K562 (cell line): ENCODE measurements at regions not wholly inside any gene's neighbourhood (a gene's known extent, or its start where the extent isn't known, plus 50 kb on each side); places are given as distances from the start of the nearest gene placed in this dataset.

ENCODE experiments used
- ATAC-seq: fragments of 200-7000 bp; cut with Tn5 transposase; 3 replicates; pipeline ENCODE4 v1.9.1; 2020; ENCODE audit warnings: moderate library complexity
- BruUV-seq: library from RNA; stranded (reverse); fragments of 400-500 nt; replicated peaks from 2 replicates; lab custom pipeline; 2021; lab: Mats Ljungman, UMichigan
- CTCF ChIA-PET: fragments of 300-600 bp; formaldehyde crosslinking; extraction: SDS; loops from one replicate; lab custom pipeline; 2021; ENCODE audit warnings: low intra/inter-chr PET ratio; lab: Yijun Ruan, JAX
- POLR2A ChIA-PET: fragments of 300-600, 350-650 bp; sonication (Branson Sonifier 250); formaldehyde crosslinking; extraction: SDS; loops from one replicate; lab custom pipeline; 2021; ENCODE audit warnings: antibody characterized with exemption, inconsistent platforms; lab: Yijun Ruan, JAX
- DNase-seq, 4 experiments: peaks; one replicate each; pipeline versions ENCODE4 v3.0.0 to v3.0.0-alpha.2; 2011 to 2018; ENCODE audit warnings: low spot score in 3 of 4, mixed read lengths in 3 of 4; ENCODE audit errors: extremely low read depth in 1 of 4
- FAIRE-seq: peaks from 2 replicates; lab custom pipeline; 2011; peaks lifted over from hg19 to GRCh38; lab: Jason Lieb, UNC
- H2AFZ ChIP-seq: 2 replicates; pipeline ENCODE4 v1.6.0; 2011; ENCODE audit warnings: low read depth, low read length, control low read depth, inconsistent platforms
- H3K27ac ChIP-seq: fragments of 200-600 bp; 3 replicates; pipeline ENCODE4 v1.8.0; 2011; ENCODE audit warnings: low read depth, mild to moderate bottlenecking, control low read depth, inconsistent platforms, low read length, moderate library complexity, mixed read lengths; ENCODE audit errors: extremely low read depth
- H3K27me3 ChIP-seq, 2 experiments: fragments of 300-600 bp in 1 of 2; 2 replicates in 1 of 2; 3 replicates in 1 of 2; pipeline versions ENCODE4 v1.6.0 to v1.8.0; 2011; ENCODE audit warnings: inconsistent platforms in 2 of 2, low read length in 2 of 2, mild to moderate bottlenecking in 1 of 2, mixed read lengths in 1 of 2, moderate library complexity in 1 of 2; ENCODE audit not compliant: control insufficient read depth in 2 of 2, insufficient read depth in 2 of 2
- H3K36me3 ChIP-seq: fragments of 300-600 bp; 3 replicates; pipeline ENCODE4 v1.8.0; 2011; ENCODE audit warnings: mild to moderate bottlenecking, low read length, inconsistent platforms; ENCODE audit not compliant: control insufficient read depth, insufficient read depth
- H3K4me1 ChIP-seq, 2 experiments: fragments of 200-600 bp in 1 of 2; replicated peaks in 1 of 2; 2 replicates in 1 of 2; 3 replicates in 1 of 2; pipeline versions ENCODE4 v1.5.1 to v1.8.0; 2011; ENCODE audit warnings: inconsistent platforms in 2 of 2, low read length in 2 of 2, mild to moderate bottlenecking in 1 of 2, mixed read lengths in 1 of 2, moderate library complexity in 1 of 2; ENCODE audit not compliant: control insufficient read depth in 2 of 2, insufficient read depth in 2 of 2
- H3K4me2 ChIP-seq: 2 replicates; pipeline ENCODE4 v1.6.1; 2011; ENCODE audit warnings: low read length, control low read depth, inconsistent platforms, mixed read lengths; ENCODE audit not compliant: insufficient read depth
- H3K4me3 ChIP-seq: fragments of 200-600 bp; sonication (generic), shearing (Covaris generic); 2 replicates; pipeline ENCODE4 v1.5.1; 2016; ENCODE audit warnings: control low read depth, inconsistent platforms
- H3K79me2 ChIP-seq: fragments of 200-600 bp; 3 replicates; pipeline ENCODE4 v1.8.0; 2011; ENCODE audit warnings: low read length, inconsistent platforms; ENCODE audit not compliant: control insufficient read depth, insufficient read depth
- H3K9ac ChIP-seq, 2 experiments: 2 replicates each; pipeline versions ENCODE4 v1.6.0 to v1.6.1; 2011; ENCODE audit warnings: low read depth in 2 of 2, low read length in 2 of 2, control low read depth in 1 of 2, inconsistent platforms in 1 of 2, mild to moderate bottlenecking in 1 of 2, mixed read lengths in 1 of 2; ENCODE audit not compliant: insufficient read depth in 1 of 2
- H3K9me1 ChIP-seq: one replicate; pipeline ENCODE4 v1.6.0; 2011; ENCODE audit warnings: inconsistent platforms, mild to moderate bottlenecking, low read length, moderate library complexity; ENCODE audit not compliant: control insufficient read depth, insufficient read depth
- H3K9me3 ChIP-seq: replicated peaks from 2 replicates; pipeline ENCODE4 v1.5.1; 2011; ENCODE audit warnings: low read depth, low read length, inconsistent platforms; ENCODE audit not compliant: control insufficient read depth, insufficient read depth
- H4K20me1 ChIP-seq: replicated peaks from 2 replicates; pipeline ENCODE4 v1.6.1; 2011; ENCODE audit warnings: low read length, inconsistent platforms, mixed read lengths; ENCODE audit not compliant: control insufficient read depth, insufficient read depth
- MCM2 ChIP-seq: fragments of 450-650 bp; IDR thresholded peaks from 2 replicates; pipeline ENCODE4 v1.6.1; 2017; ENCODE audit warnings: low read depth, mild to moderate bottlenecking
- OTX1 ChIP-seq: fragments of 450-650 bp; formaldehyde crosslinking; IDR thresholded peaks from 2 replicates; pipeline ENCODE4 v1.4.0; 2022; ENCODE audit warnings: mild to moderate bottlenecking
- POLR2B ChIP-seq: fragments of 450-650 bp; IDR thresholded peaks from 2 replicates; pipeline ENCODE4 v1.6.1; 2018; ENCODE audit warnings: low read depth; ENCODE audit not compliant: partially characterized antibody
- RBM14 ChIP-seq: fragments of 200-400 bp; formaldehyde crosslinking; IDR thresholded peaks from 2 replicates; pipeline ENCODE4 v1.6.1; 2018; ENCODE audit warnings: low read depth, mild to moderate bottlenecking, low read length, moderate library complexity, borderline replicate concordance; ENCODE audit not compliant: insufficient read depth
- RFX5 ChIP-seq: IDR thresholded peaks from 2 replicates; pipeline ENCODE4 v1.6.1; 2011; ENCODE audit warnings: low read depth, mild to moderate bottlenecking, improper control_type of control experiment, low read length
- SPI1 ChIP-seq: IDR thresholded peaks from 2 replicates; pipeline ENCODE4 v1.6.1; 2011; ENCODE audit warnings: low read depth, low read length, control low read depth, borderline replicate concordance
- TBL1XR1 ChIP-seq, 2 experiments: IDR thresholded peaks; 2 replicates each; pipeline ENCODE4 v1.6.1; 2012; ENCODE audit warnings: improper control_type of control experiment in 2 of 2, low read length in 2 of 2, mild to moderate bottlenecking in 1 of 2
- TSC22D4 ChIP-seq: fragments of 450-650 bp; IDR thresholded peaks from 2 replicates; pipeline ENCODE4 v1.6.1; 2016; ENCODE audit warnings: missing genetic modification characterization, missing biosample characterization, control low read depth
- XRCC5 ChIP-seq: fragments of 200-400 bp; formaldehyde crosslinking; IDR thresholded peaks from 2 replicates; pipeline ENCODE4 v1.6.1; 2017; ENCODE audit warnings: low read depth, mild to moderate bottlenecking, low read length
- ZBTB8A ChIP-seq: fragments of 450-650 bp; IDR thresholded peaks from 2 replicates; pipeline ENCODE4 v1.6.1; 2018; ENCODE audit warnings: mild to moderate bottlenecking, moderate library complexity; ENCODE audit not compliant: partially characterized antibody
- ZNF143 ChIP-seq: sonication (generic); formaldehyde crosslinking; IDR thresholded peaks from 2 replicates; pipeline ENCODE4 v1.9.0; 2022; ENCODE audit warnings: mild to moderate bottlenecking, missing genetic modification reagents
- ZNF239 ChIP-seq: fragments of 250-450 bp; sonication (Bioruptor Pico); IDR thresholded peaks from 2 replicates; pipeline ENCODE4 v1.4.0; 2020; ENCODE audit warnings: mild to moderate bottlenecking
- ZNF384 ChIP-seq: IDR thresholded peaks from 2 replicates; pipeline ENCODE4 v1.6.1; 2012; ENCODE audit warnings: low read depth, low read length, improper control_type of control experiment
- ZNF583 ChIP-seq: fragments of 250-450 bp; sonication (Bioruptor Pico); IDR thresholded peaks from 2 replicates; pipeline ENCODE4 v1.4.0; 2020
- ZNF644 ChIP-seq: fragments of 200-800 bp; sonication (Bioruptor generic); IDR thresholded peaks from 2 replicates; pipeline ENCODE4 v1.6.1; 2016; ENCODE audit warnings: low read depth, missing genetic modification characterization, missing compliant biosample characterization
- ZSCAN32 ChIP-seq: fragments of 450-650 bp; formaldehyde crosslinking; IDR thresholded peaks from 2 replicates; pipeline ENCODE4 v1.4.0; 2020; ENCODE audit warnings: mild to moderate bottlenecking, moderate library complexity
- WGBS: fragments of 100-300 bp; shearing (Covaris generic); methylation state at CpG from one replicate; pipeline ENCODE4 v1.1.6; 2016; ENCODE audit warnings: low coverage, mixed read lengths; ENCODE audit not compliant: insufficient coverage; ENCODE audit errors: missing lambda C conversion rate; 5-methylcytosine and 5-hydroxymethylcytosine counted together
- in situ Hi-C: fragments of 300-500 bp; cut with MboI; formaldehyde crosslinking; loops from 4 replicates; pipeline ENCODE4 v1.15.0; 2018; ENCODE audit warnings: inconsistent platforms, mixed read lengths
- intact Hi-C: fragments of 100-400 bp; cut with micrococcal nuclease; formaldehyde crosslinking; loops from 2 replicates; pipeline ENCODE4 v1.14.2; 2022
- TF ChIP-seq, protein P1 (sequence below): fragments of 250-450 bp; sonication (Bioruptor Pico); IDR thresholded peaks from 2 replicates; pipeline ENCODE4 v1.5.0; 2020; ENCODE audit warnings: mild to moderate bottlenecking, borderline replicate concordance
- TF ChIP-seq, protein P2 (sequence below): fragments of 250-450 bp; sonication (Bioruptor Pico); IDR thresholded peaks from 2 replicates; pipeline ENCODE4 v1.4.0; 2020; ENCODE audit warnings: mild to moderate bottlenecking, moderate library complexity

DNA sequence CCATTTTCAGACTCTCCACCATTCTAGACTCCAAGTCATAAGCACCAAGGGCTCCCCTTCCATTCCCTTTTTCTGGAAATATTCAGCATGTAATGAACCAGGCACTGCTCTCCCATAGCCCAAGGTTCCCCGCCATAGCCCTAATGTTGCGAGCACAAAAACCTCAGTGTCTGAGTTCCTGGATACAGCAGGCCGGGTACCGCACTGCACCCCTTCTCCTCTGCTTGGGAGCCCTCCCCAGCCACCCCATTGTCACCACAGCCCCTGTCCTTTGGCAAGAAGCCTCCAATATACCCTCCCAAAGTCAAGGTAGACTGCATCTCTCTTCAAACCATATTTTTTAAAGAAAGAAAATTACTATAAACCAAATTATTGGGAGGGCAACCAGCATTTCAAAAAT, 1341.1 kb downstream of the BRD1 start:
- intact Hi-C loops (no loop called here), in situ Hi-C loops (loop anchor here (25.0 kb wide), 1 partner anchor 899 kb away; no protein-coding TSS in a partner anchor)
- H3K79me2 ChIP-seq, result no peaks in the 10 kb centered on the region
- H3K4me1 ChIP-seq, result no peaks in the 10 kb centered on the region
- no peak for FAIRE-seq
- no peak for DNase-seq
- no peak overlapping the region for H3K4me2 ChIP-seq
- ChIA-PET CTCF (no interaction called here), POLR2A (no interaction called here)
- H3K27me3 ChIP-seq, result peaks cover 0 to 4% of the 10 kb centered on the region in 2 experiments; a peak in 1 of 5 replicates
- H3K36me3 ChIP-seq, result no peaks in the 10 kb centered on the region
- H3K9me3 ChIP-seq, result no peaks in the 10 kb centered on the region
- 0% methylated on average over 3 of the region's 4 CpGs for WGBS
- no peaks in the 10 kb centered on the region for H4K20me1 ChIP-seq
- no peak overlapping the region for H2AFZ ChIP-seq
- BruUV-seq, result no TSS peak
- no peaks in the 10 kb centered on the region for H3K9me1 ChIP-seq
- H3K9ac ChIP-seq, result no peak overlapping the region
- H3K27ac ChIP-seq, result no peak overlapping the region
- no peak for TF ChIP-seq ZSCAN32 (CRISPR knock-in tag)
- no peak for TF ChIP-seq POLR2B
- TF ChIP-seq ZBTB8A, result no peak
- TF ChIP-seq, protein P1, sequence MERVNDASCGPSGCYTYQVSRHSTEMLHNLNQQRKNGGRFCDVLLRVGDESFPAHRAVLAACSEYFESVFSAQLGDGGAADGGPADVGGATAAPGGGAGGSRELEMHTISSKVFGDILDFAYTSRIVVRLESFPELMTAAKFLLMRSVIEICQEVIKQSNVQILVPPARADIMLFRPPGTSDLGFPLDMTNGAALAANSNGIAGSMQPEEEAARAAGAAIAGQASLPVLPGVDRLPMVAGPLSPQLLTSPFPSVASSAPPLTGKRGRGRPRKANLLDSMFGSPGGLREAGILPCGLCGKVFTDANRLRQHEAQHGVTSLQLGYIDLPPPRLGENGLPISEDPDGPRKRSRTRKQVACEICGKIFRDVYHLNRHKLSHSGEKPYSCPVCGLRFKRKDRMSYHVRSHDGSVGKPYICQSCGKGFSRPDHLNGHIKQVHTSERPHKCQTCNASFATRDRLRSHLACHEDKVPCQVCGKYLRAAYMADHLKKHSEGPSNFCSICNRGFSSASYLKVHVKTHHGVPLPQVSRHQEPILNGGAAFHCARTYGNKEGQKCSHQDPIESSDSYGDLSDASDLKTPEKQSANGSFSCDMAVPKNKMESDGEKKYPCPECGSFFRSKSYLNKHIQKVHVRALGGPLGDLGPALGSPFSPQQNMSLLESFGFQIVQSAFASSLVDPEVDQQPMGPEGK (CRISPR knock-in tag), result no peak
- TF ChIP-seq ZNF644 (tag), result no peak
- no peak for TF ChIP-seq TSC22D4 (tag)
- no peak for TF ChIP-seq OTX1 (CRISPR knock-in tag)
- TF ChIP-seq, protein P2, sequence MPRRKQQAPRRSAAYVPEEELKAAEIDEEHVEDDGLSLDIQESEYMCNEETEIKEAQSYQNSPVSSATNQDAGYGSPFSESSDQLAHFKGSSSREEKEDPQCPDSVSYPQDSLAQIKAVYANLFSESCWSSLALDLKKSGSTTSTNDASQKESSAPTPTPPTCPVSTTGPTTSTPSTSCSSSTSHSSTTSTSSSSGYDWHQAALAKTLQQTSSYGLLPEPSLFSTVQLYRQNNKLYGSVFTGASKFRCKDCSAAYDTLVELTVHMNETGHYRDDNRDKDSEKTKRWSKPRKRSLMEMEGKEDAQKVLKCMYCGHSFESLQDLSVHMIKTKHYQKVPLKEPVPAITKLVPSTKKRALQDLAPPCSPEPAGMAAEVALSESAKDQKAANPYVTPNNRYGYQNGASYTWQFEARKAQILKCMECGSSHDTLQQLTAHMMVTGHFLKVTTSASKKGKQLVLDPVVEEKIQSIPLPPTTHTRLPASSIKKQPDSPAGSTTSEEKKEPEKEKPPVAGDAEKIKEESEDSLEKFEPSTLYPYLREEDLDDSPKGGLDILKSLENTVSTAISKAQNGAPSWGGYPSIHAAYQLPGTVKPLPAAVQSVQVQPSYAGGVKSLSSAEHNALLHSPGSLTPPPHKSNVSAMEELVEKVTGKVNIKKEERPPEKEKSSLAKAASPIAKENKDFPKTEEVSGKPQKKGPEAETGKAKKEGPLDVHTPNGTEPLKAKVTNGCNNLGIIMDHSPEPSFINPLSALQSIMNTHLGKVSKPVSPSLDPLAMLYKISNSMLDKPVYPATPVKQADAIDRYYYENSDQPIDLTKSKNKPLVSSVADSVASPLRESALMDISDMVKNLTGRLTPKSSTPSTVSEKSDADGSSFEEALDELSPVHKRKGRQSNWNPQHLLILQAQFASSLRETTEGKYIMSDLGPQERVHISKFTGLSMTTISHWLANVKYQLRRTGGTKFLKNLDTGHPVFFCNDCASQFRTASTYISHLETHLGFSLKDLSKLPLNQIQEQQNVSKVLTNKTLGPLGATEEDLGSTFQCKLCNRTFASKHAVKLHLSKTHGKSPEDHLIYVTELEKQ (CRISPR knock-in tag), result no peak
- no peak for TF ChIP-seq RFX5
- TF ChIP-seq ZNF583 (CRISPR knock-in tag), result no peak
- TF ChIP-seq ZNF384, result no peak
- no peak for TF ChIP-seq MCM2
- no peak for TF ChIP-seq ZNF143 (CRISPR knock-in tag)
- no peak for TF ChIP-seq TBL1XR1 (IDR thresholded peaks at IDR 0.05; ENCODE audit: low read length in 2 of 2)
- no peak for TF ChIP-seq ZNF239 (CRISPR knock-in tag)
- no peak for TF ChIP-seq RBM14
- TF ChIP-seq SPI1, result no peak
- no peak for TF ChIP-seq XRCC5
- no peak for ATAC-seq
- H3K4me3 ChIP-seq, result no peak overlapping the region
